NB4 (cell line): ENCODE measurements at regions not wholly inside any gene's neighbourhood (a gene's known extent, or its start where the extent isn't known, plus 50 kb on each side); places are given as distances from the start of the nearest gene placed in this dataset.

Source experiments
- CTCF ChIP-seq: IDR thresholded peaks from one replicate; pipeline ENCODE4 v1.5.1; 2012; ENCODE audit warnings: low read depth, low read length
- POLR2A ChIP-seq: IDR thresholded peaks from 2 replicates; pipeline ENCODE4 v1.6.1; 2011; ENCODE audit warnings: mild to moderate bottlenecking; ENCODE audit not compliant: insufficient read length; ENCODE audit errors: extremely low read depth

- TF ChIP-seq CTCF: no peak
- no peak for TF ChIP-seq POLR2A
Observed at GRCh38 chr11:119803139-119803538, 74.1 kb upstream of the NECTIN1 start.
